LHCN-M2 (cell line): ENCODE measurements at regions not wholly inside any gene's neighbourhood (a gene's known extent, or its start where the extent isn't known, plus 50 kb on each side); places are given as distances from the start of the nearest gene placed in this dataset.
"Not testable (repeated sequence)": the region's sequence is repeated elsewhere in the genome, so short reads cannot be mapped to it uniquely, and the experiment has no call there.

Experiments
- DNase-seq: peaks from one replicate; pipeline ENCODE4 v3.0.0-alpha.2; 2012; ENCODE audit warnings: low read depth

- not testable (repeated sequence) for DNase-seq
Measured at GRCh38 chrX:67475259-67475658, 68.6 kb upstream of the AR start.

GRCh38 chrX:67480789-67481188 is 63.0 kb upstream of the AR start:
- DNase-seq = no peak
